Erythroblast (primary cell): ENCODE measurements at regions not wholly inside any gene's neighbourhood (a gene's known extent, or its start where the extent isn't known, plus 50 kb on each side); places are given as distances from the start of the nearest gene placed in this dataset.

ENCODE experiments used
- GATA1 ChIP-seq: IDR thresholded peaks from 2 replicates; pipeline ENCODE4 v1.6.1; 2011; ENCODE audit warnings: low read depth, mild to moderate bottlenecking, control low read depth, low read length, moderate library complexity
- POLR2A ChIP-seq: IDR thresholded peaks from 2 replicates; pipeline ENCODE4 v1.6.1; 2011; ENCODE audit warnings: mild to moderate bottlenecking, low read length

GRCh38 chr15:31752905-31753304 lies 277.4 kb upstream of the CHRNA7 start:
- TF ChIP-seq POLR2A = no peak
- no peak for TF ChIP-seq GATA1
